HG03097 (cell line): ENCODE measurements at regions not wholly inside any gene's neighbourhood (a gene's known extent, or its start where the extent isn't known, plus 50 kb on each side); places are given as distances from the start of the nearest gene placed in this dataset.

Experiments used
- ATAC-seq: cut with Tn5 transposase; IDR thresholded peaks from one replicate; pipeline ENCODE4 v1.9.1; 2021; ENCODE audit not compliant: unreplicated experiment, low FRiP score

DNA sequence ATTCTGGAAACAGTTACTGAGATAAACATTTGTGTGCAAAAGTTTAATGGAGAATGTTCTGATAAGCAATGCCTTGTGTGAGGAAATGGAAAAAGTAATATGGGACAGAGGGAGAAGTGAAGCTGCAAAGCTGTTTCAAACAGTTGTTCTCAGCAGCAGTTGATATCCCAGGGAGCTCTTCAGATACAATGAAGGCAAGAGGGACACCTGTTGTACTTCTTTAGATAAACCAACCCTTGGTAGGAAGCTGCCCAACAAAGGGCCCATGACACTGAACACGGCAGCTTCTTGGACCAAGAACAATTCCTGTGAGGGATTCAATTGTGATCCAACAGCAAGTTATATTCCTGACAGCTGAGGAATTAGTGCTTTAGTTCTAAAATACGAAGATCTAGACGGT, 894.3 kb upstream of the PCDH20 start:
- no peak for ATAC-seq

DNA sequence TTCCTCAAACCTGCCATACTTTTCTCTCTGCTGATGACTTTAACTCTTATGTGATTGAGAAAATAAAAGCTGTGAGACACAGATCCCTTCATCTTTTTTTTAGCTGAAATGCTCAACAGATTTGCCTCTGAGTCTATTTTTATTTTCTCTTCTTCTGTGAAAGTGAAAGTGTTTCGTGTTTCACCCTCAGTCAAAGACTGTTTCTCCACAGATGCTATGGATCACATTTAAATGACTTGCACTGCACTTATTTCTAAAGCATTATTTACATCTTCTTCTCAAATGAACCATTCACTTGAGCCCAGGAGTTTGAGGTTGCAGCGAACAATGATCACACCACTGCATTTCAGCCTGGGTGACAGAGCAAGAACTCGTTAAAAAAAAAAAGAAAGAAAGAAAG, 890.1 kb upstream of the PCDH20 start:
- ATAC-seq, result peak; percentile 63

DNA sequence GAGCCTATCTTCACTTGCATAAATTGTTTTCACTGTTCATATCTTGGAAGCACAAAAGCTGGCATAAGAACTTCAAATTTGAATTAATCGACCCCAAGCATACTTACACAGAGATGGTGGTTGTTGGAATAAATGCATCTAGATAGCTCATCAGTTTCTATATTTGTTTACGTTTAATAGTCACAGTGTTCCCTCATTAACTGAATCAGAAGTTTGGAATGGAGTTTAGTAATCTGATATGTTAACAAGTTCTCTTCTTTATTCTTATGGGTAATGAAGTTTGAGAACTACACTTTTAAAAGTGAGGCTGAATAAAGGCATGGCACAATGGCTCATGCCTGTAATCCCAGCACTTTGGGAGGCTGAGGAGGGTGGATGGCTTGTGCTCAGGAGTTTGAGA, 886.7 kb upstream of the PCDH20 start:
- ATAC-seq, result no peak

DNA sequence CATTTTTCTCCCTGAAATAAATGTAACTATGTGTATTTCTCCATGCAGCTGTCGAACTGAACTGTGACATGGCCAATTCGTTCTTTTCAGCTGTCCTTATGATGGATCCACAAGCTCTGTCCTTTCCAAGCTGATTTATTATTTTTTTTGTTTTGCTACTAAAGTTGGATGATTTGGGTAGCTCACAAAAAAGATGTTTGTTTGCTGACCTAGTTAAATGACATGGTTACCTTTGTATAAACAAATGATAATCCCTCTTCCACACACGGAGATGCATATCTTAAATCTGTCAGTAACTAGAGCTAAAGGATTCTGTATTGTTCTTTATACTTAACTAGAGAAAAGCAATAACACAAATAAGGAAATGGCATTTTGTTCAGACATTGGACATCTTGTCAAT, 884.3 kb upstream of the PCDH20 start:
- ATAC-seq, result no peak

DNA sequence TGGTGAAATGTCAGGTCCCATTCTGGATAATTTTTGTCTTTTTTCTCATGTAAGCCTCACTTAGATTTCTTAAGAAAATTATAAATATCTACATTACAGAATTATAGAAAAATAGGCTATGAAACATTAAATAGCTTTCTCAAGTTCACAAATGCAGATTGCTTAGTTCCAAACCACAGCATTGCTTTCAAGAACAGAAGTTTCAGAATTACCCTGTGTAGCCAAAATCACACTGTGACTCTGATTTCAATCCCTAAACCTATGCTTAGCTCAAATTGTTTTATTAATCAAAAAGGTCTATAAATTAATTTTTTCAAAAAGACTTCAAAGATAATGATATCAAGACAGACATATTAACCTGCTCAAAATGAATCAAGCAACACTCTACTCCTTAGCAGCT, 881.2 kb upstream of the PCDH20 start:
- no peak for ATAC-seq

DNA sequence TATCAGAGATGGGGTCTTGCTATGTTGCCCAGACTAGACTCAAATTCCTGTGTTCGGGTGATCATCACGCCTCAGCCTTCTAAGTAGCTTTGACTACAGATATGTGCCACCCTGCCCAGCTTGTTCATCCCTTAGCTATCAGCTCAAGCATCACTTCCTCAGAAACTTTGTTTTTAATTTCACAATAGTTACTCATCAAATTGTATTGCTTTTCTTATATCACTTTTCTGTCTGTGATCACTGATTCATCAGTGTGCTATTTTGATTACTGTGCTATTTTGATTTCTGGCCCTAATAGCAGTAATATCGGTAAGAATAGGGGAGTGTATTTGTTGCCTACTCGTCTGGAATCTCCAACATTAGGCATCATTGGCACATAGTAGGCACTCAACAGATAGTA, 878.6 kb upstream of the PCDH20 start:
- ATAC-seq, result no peak

DNA sequence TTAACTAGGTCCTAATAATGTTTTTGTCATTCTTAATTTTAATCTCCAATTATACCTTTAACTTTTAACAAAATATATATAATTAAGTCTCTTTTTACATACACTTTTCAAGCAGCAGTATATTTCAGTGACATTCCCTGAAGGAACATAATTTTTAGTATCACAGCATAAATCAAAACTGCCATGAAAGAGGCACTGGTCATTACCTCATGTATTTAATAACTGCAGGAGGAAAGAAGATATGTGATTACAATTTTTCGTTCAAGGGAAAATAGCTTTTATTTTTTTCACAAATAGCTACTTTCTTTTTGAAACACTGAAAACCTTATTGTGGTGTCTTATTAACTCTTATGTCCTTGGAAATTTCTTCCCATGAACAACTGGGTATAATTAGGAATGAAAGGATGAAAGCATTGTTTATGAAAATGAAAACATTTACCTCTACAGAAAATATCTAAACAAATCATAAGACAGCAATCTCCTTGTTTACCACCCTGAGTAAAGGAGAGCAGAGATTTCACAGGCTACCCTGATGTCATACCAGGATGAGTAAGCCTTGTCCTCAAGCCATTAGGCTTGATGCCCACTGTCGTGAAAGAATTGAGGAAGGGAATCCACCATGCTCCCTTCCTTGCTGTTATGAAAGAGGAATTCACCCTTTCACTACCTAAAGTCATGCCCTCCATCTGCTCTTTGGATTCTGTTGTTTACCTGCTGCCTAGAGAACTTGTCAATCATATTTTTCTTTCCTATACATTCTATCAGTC, 877.2 kb upstream of the PCDH20 start:
- ATAC-seq, result no peak

DNA sequence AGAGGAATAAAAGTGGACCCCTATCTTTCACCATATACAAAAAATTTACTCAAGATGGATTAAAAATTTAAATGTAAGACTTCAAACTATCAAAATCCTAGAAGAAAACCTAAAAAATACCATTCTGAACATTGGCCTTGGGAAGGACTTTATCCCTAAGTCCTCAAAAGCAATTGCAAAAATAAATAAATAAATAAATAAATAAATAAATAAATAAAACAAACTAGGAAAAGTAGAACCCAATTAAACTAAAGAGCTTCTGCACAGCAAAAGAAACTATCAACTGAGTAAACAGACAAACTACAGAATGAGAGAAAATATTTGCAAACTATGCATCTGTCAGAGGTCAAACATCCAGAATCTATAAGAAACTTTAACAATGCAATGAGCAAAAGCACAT, 874.9 kb upstream of the PCDH20 start:
- ATAC-seq, result no peak

DNA sequence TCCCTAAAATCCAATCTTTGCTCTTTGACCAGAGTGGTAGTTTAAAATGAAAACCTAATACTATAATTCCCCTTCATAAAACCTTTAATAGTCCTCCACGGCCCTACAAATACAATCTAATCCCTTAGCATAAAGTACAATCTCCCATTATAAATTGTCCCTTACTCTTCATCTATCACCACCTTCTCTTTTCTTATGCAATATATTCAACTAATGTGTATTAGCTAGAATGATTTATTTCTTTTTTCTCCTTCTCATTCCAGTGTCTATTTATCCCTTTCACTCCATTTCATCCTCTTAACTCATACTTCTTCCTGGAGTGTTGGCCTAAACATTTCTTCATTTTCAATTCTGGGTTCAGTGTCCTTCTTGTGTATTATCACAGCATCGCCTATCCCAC, 872.1 kb upstream of the PCDH20 start:
- ATAC-seq, result no peak

DNA sequence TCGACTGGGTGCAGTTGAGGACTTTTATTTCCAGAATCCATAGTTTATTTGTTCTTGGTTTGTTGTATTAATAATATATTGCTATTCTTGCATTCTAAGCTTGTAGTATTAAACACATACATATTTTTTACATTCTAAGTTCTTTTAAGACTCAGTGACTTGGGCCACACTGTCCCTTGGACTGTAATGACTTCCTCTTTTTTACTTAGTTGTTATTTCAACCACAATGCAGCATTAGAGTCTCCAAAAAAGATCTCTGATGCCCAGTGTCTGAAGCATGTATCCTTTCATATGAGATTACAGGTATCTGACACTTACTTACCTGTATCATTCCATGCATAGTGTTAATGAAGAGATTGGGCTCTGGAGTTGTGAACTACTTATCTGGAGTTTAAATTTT, 864.9 kb upstream of the PCDH20 start:
- no peak for ATAC-seq

DNA sequence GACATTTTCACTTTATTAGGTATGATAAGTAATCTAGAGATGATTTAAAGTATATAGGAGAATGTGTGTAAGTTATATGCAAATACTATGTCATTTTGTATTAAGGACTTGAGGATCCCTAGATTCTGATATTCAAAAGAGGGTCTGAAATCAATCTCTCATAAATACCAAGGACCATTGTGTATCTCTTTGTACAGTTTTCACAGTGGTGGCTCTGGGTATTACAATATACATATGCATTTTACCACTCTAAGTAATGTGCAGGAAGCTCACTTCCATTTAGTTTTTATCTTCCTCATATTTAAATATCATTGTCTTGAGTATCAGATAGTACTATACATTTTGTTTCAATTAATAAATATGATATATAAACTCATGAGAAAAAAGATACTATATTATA, 862.6 kb upstream of the PCDH20 start:
- no peak for ATAC-seq

DNA sequence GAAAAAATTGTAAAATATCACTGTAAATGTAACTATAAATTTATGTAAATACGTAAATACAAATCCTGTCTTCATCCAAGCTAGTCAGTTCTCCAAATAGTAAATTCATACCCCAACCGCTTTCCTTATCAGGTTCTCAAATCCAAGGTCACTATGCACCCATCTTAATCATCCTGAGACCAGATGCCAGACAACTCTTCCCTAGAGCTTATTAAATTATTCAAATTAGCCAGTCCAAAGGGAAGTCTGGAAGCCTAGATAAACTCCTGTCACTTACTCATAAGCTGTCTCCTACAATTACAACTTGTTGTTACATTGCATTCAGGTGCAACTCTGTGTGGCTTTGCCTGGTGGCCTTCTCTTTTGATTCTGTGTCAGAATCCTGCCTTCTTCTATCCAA, 836.1 kb upstream of the PCDH20 start:
- no peak for ATAC-seq

DNA sequence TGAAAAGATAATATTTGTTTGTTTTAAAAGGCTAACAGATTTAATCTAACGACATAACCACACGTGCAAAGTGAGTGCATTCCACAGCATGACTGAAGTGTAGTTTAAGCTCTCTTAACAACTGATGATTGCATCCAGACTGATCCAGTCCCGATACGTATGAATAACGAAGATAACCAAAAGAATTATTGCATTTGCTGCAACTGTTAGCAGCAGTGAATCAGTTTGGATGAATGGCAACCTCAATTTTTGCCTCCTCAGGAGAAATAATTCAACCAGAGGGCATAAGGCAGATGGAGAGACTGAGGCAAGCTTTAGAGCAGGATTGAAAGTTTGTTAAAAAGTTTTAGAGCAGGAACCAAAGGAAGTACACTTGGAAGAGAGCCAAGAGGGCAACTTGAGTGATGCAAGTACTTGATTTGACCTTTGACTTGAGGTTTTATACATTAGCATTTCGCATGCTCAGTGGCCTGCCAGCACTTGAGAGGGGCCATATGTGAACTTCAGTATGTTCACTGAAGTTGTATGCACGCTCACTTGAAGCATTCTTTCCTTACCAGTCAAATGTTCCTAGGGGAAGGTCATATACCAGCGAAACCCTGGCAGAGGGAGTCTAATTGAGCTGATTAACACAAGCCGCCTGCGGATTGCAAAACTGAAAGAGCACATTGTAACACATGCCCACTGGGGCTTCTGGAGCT, 835.0 kb upstream of the PCDH20 start:
- no peak for ATAC-seq

DNA sequence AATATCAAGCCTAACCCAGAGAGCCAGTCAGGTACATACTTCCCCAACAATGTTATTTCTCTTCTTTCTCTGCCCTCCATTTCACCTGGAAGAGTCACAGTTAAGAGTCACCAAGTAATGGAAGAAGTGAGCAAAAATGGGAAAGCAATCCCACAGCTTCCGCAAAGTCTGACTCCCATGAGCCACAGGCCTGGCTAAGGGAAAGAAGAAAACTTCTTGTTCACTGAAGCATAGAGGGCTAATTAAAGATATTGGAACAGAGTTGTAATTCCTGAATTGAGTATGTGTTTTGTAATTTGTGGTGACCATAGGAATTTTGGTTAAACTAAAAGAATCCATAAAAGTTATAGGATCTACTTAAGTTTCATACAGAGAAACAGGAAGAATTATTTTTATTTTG, 830.9 kb upstream of the PCDH20 start:
- no peak for ATAC-seq

DNA sequence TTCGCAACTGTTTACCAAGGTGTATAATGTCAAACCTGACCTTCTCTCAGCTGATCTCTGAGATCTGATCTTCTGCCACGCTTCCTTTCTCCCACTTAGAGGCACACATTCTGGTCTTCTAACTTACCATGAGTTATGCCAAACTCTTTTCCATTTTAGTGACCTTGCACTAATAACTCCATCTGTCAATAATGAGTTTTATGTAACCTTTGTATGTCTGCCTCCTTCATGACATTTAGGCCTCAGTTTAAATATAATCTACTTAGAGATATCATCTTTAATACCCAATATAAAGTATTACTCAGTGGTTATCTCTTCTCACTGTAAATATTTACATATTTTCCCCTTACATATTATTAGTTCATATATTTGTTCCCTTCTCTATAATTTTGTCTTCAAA, 827.5 kb upstream of the PCDH20 start:
- ATAC-seq, result no peak

DNA sequence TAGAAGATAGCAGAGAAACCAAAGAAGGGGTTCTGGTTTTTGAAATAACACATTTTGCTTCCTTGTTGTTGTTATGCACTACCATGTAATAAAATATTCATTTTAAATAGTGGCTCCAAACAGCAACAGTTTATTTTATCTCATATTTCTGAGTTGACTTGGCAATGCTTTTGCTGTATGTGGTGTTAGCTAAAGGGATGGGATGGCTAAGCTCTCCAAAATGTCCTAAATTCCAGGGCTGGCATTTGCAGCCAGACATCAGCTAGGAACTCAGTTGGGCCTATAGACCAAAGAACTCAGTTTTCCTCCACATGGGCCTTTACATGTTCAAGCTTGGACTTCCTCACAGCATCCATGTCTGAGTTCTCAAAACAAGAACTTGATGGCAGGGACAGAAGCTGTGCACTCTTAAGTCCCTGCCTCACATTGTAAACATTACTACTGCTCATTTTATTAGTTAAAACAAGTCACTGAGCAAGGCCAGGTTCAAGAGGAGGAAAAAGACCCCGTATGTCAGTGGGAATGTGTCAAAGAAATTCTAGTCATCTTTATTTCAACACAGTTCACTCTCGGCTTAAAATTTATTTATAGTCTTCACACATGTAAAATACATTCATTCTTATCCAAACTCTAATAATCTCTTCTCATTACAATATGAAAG, 819.3 kb upstream of the PCDH20 start:
- ATAC-seq, result no peak

DNA sequence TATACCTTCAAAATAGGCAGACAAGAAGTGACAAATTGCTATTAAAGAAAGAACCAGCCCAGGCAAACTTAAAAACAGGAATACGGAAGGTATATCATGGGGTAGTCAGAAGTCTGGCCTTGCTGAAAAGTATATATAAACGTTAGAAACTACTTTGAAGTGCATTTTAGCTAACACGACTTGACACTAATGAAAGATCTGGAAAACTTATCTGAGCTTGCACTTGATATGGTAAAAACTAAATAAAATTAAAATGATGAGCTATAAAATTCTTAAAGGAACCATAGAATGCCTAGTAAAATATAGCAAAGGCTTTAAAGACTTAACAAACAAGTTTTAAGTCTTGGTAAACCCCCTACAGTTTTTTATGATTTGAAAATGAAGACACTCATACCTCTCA, 795.3 kb upstream of the PCDH20 start:
- ATAC-seq, result no peak

DNA sequence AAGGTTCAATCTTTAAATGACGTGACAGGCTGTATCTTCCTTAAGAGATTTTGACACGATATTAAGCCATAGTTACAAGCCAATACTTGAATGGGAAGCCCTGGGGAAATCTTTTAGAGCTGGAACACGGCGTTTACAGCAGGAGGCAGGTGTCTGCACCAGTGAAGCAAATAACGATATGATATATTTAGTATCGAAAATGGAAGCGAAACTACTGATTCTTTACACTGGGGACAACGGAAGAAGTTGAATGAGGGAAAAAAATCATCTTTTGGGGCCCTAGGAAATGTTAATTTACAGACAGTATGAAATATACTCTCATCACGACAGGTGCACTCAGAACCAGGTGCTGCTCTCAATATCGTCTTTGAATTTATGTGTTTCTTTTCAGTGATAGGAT, 793.9 kb upstream of the PCDH20 start:
- ATAC-seq, result no peak

DNA sequence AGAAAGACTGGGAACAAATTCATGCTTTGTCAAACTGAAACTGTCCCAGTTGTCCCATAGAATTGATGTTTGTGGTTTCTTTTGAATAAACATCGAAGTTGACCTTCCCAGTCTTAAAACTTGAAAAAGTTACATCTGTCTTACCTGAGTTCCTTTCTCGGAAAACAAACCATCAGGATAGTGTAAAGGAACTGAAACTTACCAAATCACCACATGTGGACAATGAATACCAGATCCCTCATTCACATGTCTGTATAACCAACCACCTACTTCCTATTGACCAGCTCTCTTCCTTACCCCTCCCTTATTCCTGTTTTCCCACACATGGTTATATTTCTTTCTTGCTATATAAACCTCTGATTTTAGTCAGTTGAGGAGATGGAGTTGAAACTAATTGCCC, 791.7 kb upstream of the PCDH20 start:
- ATAC-seq, result no peak

DNA sequence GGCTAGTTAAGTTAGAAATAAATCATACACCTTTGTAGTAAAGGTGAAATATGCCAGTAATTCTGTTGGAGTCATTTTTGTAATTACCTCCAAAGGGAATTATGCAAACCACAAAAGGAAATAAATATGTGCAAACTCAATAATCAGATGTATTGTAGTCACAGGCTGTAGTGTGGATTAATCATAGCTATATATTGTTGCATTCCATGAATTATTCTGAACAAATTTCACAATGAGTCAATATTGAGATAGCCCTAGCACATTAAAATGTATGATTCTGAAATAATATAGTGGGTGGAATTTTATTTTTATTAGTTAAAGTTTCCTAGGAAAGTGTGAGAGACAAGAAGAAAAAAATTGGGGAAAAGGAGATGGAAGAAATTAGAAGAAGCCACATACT, 790.5 kb upstream of the PCDH20 start:
- no peak for ATAC-seq

DNA sequence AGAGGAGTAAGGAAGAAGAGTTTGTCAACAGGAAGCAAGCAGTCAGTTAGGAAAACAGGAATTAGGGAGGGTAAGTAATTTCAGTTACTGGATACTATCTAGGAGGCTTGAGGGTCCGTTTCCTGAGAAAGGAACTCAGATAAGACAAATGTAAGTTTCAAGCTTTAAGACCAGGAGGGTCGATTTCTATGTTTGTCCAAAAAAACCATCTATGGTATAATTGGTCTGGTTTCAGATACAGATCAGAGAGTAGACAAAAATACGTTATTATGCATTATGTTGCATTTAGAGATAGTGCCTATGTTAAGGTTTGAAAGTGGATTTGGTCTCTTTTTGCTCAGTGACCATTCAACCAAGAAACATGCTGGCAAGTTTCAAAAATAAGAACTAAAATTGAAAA, 789.6 kb upstream of the PCDH20 start:
- ATAC-seq, result no peak

DNA sequence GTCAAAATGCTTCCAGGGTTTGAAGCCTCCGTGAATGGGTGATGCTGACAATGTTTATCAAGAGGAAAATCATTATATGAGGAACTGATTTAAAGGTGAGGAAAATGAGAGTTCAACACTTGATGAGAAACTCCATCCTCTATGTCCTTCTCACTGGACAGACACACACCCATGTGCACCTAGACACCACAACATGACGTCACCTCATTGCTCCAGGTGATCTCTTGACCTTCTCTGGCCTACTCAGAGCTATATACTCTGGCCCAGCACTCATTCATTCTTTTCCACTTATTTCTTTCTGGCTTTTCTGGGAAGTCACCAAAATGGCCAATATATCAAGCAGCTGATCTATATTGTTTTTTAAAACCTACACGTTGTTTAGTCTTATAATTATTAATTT, 778.7 kb upstream of the PCDH20 start:
- no peak for ATAC-seq
